ENCODE measurements at regions not wholly inside any gene's neighbourhood (a gene's known extent, or its start where the extent isn't known, plus 50 kb on each side); places are given as distances from the start of the nearest gene placed in this dataset.

- TF ChIP-seq CTCF (IDR thresholded peaks at IDR 0.05) (no peak), POLR2A (IDR thresholded peaks at IDR 0.05) (no peak)
Observed at GRCh38 chr6:95679981-95680380, 102.6 kb downstream of the MANEA start.

Data from adrenal gland (tissue), 5 donors.